VCaP (cell line): ENCODE measurements at regions not wholly inside any gene's neighbourhood (a gene's known extent, or its start where the extent isn't known, plus 50 kb on each side); places are given as distances from the start of the nearest gene placed in this dataset.

Source experiments
- H3K27ac ChIP-seq: fragments of 450-650 bp; 2 replicates; pipeline ENCODE4 v1.5.1; 2017
- TF ChIP-seq, protein P1 (sequence below): fragments of 450-650 bp; conservative IDR thresholded peaks from 2 replicates; pipeline ENCODE4 v1.5.1; 2017; ENCODE audit warnings: mild to moderate bottlenecking, moderate library complexity

DNA sequence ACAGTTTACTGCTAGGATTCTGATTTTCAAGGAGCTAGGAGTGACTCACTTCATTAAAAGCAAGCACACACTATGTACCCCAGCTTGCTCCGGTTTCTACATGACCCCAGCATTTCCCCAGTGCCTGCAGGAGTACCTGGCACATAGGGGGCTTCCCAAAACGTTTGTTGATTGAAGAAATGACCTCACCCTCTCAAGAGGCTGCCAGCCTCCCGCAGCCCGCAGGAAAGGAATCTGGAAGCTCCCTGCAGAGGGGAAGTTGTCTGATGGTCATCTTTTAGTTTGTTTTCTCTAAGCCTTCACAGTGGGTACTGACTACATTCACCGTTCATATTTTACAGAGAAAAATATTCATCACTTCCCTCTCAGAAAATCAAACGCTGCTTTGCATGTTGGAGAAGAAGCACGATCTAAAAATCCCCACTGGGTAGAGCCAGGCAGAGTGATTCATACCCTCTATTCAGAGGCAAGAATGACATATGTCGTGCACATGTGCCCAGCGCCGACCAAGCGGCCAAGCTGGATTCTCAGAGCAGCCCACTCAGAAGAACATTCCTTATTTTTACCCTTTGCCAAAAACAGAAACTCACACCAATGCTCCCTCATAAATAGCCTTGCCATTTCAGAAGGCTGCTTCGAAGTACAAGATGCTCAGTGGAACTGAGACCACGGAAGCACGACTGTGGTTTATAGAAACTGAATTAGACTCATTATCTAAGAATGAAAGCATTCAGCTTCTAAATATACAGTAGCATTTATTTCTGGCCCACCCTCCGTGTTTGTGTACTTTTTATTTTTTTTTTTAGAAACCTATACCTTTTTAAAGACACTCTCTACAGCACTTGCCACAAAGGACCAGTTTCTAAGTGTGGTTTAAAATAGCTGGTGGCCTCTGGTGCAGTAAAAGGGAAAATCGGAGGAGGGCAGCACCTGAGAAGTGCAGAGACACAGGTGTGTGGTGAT lies 143.2 kb downstream of the MIS18A start:
- H3K27ac ChIP-seq: peak overlapping the region; percentile 92
- TF ChIP-seq, protein P1, sequence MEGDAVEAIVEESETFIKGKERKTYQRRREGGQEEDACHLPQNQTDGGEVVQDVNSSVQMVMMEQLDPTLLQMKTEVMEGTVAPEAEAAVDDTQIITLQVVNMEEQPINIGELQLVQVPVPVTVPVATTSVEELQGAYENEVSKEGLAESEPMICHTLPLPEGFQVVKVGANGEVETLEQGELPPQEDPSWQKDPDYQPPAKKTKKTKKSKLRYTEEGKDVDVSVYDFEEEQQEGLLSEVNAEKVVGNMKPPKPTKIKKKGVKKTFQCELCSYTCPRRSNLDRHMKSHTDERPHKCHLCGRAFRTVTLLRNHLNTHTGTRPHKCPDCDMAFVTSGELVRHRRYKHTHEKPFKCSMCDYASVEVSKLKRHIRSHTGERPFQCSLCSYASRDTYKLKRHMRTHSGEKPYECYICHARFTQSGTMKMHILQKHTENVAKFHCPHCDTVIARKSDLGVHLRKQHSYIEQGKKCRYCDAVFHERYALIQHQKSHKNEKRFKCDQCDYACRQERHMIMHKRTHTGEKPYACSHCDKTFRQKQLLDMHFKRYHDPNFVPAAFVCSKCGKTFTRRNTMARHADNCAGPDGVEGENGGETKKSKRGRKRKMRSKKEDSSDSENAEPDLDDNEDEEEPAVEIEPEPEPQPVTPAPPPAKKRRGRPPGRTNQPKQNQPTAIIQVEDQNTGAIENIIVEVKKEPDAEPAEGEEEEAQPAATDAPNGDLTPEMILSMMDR: peak; percentile 54

DNA sequence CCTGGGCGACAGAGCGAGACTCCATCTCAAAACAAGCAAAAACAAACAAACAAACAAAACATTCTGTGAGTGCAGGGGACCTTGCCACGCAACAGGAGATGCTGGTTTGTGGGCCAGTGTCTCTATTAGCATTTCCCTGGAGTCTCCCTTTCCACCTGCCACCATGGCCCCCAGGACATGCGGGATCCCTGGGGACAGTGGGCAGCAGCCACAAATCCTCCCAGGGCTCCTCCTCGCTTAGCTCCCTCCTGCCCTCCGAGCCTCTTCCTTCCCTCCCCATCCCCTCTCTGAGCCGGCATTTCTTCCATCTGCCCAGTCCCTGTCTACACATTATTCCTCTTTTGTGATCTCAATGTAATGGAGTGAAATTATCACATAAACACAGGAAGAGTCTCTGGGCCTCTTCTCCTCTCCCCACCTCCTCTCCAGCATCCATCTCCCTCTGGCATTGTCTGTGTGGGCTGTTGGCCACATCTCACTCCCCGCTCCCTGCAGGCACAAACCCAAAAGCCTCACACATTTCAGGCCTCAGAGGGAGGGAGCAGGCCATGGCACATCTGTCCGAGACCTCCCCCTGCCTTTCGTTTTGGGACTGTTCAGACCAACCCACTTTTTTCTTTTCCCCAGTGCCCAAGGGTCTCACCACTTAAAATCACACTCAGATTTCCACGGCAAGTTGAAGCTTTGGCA lies 144.3 kb downstream of the MIS18A start:
- TF ChIP-seq, protein P1: no peak

DNA sequence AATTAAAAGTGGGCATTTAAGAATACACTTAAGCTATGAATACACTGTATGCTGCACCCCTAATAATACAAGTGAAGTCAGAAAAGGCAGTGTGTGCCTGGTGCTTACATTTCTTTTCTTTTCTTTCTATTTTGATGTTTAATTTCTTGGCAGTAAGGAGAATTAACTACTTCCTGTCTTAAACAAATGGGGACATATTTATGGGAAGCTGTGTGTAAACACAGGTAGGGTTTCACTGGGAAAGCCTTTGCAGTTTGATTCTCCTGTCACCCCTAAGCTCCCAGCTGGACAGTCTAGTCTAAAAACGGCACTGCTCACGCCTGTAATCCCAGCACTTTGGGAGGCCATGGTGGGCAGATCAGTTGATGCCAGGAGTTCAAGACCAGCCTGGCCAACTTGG lies 146.0 kb downstream of the MIS18A start:
- peak overlapping the region; percentile 92 for H3K27ac ChIP-seq
- TF ChIP-seq, protein P1: no peak

More for the DNA sequence above, 144.3 kb downstream of the MIS18A start:
- H3K27ac ChIP-seq: peak overlapping the region; percentile 92

DNA sequence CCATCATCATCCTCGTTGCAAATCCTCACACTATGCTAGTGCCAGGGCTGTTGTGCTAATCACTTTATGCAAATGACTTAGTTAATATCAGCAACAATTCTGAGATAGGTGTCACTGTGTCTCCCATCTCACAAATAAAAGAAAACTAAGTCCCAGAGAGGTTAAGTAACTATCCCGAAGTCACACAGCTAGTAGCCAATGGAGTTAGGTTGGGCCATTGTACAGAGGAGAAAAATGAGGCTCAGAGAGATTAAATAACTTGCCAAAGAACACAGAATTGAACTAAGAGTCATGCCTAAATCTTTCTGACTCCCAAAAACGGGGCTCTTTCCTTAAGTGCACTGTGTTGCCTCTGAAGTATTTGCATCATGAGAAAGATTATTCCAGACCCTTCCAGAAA lies 146.4 kb downstream of the MIS18A start:
- TF ChIP-seq, protein P1: no peak
- H3K27ac ChIP-seq: peak overlapping the region; percentile 92

DNA sequence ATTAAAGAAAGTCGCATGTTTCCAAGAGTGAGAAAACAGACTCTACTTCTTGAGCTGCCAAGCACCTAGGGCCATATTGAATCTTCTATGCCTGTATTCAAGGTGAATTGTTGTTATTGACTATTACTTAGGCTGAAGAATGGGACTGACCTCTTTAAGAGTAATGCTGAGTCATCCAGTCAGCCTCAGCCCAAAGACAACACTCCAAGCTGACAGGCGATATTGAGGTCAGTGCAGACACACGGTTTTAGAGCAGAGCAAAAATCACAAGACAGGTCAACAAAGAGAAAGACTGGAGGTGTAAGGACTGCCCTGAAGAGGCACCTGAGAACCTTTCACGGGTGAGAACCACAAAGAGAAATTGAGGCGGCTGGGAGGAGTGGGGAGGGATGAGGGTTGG lies 146.9 kb downstream of the MIS18A start:
- TF ChIP-seq, protein P1: no peak
- H3K27ac ChIP-seq: peak overlapping the region; percentile 92

DNA sequence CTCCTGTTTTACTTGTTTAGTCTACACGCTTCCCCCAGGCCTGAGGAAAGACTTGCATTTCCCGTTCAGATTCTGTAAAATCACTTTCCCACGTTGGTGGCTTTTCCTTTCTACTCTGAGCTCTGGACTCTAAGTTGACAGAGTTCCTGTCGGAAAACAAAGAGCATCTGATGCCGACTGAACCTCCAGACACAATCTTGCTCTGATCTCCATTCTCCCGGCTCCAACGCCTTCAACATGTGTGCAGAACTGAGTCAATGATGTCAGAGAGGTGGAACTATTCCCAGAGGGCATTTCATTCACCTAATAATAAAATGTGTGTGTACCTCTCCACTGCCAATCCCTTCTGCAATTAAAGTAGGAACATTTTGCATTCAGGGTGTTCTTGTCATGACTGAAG lies 147.7 kb downstream of the MIS18A start:
- peak overlapping the region; percentile 92 for H3K27ac ChIP-seq
- TF ChIP-seq, protein P1: no peak
